TTC549 (cell line): ENCODE measurements at regions not wholly inside any gene's neighbourhood (a gene's known extent, or its start where the extent isn't known, plus 50 kb on each side); places are given as distances from the start of the nearest gene placed in this dataset.
"Not testable (repeated sequence)": the region's sequence is repeated elsewhere in the genome, so short reads cannot be mapped to it uniquely, and the experiment has no call there.

Source experiments
- FAIRE-seq: peaks from 2 replicates; lab custom pipeline; 2012; peaks lifted over from hg19 to GRCh38; lab: Jason Lieb, UNC

DNA sequence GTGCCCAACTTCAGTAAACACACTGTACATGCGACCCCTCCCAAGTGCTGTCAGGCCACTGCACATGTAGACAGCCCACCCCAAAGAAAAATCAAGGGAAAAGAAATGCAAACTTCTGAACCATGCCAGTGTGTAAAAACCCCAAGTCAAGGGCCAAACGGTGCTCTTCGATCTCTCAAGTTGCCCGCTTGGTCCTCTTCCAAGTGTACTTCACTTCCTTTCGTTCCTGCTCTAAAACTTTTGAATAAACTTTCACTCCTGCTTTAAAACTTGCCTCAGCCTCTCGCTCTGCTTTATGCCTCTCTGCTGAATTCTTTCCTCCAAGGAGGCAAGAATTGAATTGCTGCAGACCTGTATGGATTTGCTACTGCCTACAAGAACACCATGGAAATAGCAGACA, 600.7 kb downstream of the KCTD12 start:
- no peak for FAIRE-seq

DNA sequence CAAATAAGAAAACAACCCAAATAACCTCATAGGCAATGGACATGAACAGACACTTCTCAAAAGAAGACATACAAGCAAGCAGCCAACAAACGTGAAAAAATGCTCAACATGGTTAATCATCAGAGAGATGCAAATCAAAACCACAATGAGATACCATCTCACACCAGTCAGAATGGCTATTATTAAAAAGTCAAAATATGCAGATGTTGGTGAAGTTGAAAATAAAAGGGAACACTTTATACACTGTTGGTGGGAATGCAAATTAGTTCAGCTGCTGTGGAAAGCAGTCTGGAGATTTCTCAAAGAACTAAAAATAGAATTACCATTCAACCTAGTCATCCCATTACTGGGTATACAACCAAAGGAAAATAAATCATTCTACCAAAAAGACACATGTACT, 606.4 kb downstream of the KCTD12 start:
- FAIRE-seq: not testable (repeated sequence)

DNA sequence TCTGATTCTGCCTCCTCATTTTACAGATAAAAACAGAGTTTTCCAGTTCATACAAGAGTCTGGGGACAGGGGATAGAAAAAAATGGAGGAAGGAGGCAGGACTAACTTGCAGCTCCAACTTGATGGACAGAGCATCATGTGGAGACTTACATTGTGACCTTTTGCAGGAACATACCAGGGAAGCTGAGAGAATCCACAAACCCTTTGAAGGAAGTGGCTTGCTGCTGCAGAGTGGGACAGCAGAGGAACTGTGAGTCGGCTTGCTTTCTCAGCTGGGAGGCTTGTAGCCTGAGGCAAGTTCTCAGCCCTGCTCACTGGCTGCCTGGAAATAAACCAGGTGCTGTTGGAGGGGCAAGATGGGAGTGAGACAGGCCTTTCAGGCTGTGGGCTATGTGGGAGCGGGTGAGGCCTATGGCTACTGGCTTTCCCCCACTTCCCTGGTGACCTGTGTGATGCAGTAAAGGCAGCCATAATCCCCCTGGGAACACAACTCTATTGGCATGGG, 614.4 kb downstream of the KCTD12 start:
- FAIRE-seq: no peak

DNA sequence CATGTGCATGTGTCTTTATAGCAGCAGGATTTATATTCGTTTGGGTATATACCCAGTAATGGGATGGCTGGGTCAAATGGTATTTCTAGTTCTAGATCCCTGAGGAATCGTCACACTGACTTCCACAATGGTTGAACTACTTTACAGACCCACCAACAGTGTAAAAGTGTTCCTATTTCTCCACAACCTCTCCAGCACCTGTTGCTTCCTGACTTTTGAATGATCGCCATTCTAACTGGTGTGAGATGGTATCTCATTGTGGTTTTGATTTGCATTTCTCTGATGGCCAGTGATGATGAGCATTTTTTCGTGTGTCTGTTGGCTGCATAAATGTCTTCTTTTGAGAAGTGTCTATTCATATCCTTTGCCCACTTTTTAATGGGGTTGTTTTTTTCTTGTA, 617.9 kb downstream of the KCTD12 start:
- FAIRE-seq: not testable (repeated sequence)

DNA sequence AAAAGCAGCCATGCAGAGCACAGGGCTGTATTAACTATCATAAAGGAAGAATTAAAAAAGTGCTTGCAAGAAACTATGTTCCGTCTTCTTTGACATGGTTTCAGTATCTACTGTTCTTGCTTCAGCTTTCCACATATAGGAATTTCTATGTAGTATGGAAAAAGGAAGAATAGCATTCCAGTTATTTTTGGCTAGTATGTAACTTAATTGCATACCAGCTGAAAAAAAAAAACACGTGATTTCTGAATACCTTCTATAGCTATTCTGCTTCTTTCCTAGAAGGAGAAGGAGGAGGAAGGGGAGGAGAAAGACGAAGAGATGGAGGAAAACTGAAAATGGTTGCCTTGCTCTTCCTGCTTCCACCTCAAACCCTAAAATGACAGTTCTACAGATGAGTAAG, 619.0 kb downstream of the KCTD12 start:
- no peak for FAIRE-seq

DNA sequence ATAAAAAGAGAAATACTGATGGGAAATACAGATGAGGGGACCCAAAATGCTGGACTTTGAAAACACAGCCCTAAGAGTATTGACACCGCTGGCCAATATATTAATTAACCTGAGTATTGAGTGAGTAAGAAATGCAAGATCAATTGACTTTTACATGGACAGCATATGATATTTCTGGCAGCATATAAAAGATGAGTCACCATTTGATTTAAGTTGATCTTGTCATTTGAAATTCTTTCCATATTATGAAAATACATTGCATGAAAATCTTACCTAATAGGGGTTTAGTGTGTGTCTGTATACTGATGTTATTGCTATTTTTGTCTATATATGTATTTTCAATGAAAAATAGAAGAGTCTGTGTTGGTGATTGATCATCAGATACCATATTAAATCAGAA, 619.6 kb downstream of the KCTD12 start:
- no peak for FAIRE-seq

DNA sequence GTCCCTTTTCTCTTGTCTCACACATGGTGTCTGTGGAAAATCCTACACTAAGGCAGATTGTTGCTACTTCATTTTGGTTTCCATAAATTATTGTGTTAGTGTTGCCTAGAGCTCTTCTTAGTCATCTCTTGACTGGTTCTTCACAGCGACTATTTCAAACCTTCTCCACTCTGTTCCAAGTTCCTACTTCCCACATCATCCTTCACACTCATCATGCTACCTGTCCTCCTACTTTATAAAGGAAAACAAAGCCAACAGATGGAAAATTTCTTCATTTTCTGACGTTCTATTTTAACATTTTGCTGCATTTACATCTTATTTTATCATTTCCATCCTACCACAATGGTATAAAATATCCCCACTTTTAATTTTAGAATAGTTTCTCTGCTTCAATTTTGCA, 614.1 kb downstream of the LMO7 start:
- no peak for FAIRE-seq

DNA sequence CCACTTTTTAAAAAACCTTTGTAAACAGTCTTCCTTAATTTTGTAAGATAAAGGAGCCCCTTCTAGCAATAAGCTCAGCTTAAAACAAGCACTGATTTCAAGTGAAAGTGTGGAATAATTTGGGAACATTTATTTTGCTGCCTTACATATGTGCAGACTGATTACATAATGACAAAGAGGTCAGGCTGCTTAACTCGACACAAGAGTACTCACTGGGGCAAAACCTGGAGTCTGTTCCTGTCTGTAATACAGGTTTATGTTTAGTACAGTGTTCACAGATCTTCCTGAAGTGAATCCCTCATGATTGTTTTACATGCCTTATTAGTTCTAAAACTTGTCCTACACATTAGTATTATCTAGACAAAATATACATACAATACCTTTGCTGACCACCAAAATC, 609.8 kb downstream of the LMO7 start:
- FAIRE-seq: no peak

DNA sequence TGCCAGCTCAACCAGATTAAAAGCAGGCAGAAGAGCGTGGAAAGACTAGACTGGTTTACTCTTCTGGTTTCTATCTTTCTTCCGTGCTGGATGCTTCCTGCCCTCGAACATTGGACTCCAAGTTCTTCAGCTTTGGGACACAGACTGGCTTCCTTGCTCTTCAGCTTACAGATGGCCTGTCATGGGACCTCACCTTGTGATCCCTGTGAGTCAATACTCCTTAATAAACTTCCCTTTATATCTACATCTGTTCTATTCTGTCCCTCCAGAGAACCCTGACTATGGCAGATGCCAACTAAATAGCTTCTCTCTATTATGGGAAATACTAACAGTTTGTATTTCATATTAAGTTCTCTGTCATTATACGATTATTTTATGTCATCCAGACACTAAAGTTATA, 609.1 kb downstream of the LMO7 start:
- no peak for FAIRE-seq

DNA sequence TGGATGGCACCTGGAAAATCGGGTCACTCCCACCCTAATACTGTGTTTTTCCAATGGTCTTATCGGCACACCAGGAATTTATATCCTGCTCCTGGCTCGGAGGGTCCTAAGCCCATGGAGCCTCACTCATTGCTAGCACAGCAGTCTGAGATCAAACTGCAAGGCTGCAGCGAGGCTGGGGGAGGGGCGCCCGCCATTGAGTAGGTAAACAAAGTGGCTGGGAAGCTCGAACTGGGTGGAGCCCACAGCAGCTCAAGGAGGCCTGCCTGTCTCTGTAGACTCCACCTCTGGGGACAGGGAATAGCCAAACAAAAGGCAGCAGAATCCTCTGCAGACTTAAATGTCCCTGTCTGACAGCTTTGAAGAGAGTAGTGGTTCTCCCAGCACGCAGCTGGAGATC, 607.0 kb downstream of the LMO7 start:
- FAIRE-seq: not testable (repeated sequence)

DNA sequence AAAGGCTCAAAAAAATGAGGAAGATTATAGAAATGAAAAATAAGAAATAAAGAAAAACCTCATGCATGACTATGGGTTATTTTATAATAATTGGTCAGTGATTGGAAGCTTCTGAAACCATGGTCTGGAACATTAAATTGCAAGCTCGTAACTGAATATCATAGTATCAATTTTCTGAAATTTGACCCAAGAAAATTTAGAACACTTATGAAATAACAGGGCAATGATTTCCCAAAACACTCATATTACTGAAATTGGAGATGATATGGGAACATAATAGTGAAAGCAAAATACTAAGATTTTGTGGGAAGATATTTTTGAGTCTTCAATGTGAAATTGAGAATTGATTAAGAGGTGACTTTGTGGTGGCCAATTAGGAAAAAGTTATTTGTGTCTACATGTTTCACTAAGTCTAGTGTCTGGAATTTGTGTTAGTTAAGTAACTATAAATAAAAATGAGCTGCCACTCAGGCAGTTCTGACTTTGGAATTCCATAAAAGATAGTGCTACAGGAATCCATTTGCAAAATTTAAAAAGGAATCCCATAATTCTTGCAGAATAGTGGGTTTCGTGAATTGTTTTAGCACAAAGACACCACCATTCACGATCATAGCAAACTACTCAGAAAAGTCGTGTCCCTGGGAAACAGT, 603.0 kb downstream of the LMO7 start:
- FAIRE-seq: no peak

DNA sequence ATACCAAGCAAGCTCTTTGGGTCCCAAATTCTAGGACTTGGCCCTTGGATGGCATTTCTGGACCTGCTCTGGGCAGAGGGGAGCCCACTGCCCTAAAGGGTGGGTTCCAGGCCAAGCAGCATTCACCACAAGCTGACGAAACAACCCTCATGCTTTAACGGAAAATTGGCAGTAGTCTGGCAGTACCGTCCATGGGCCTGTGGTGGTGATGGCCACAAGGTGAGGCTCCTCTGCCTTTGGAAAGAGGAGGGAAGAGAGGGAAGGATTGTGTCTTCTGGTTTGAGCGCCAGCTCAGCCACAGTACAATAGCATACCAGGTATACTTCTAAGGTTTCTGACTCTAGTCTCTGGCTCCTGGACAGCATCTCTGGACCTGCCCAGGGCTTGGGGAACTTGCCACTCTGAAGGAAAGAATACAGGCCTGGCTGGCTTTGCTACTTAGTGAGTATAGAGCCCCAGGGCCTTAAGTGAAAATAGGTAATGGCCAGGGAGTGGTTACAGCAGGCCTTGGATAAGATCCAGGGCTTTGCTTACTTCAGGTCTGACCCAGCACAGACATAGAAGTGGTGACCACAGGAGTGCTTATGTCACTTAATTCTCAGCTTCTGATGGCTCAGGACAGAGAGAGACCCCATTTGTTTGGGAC, 595.5 kb downstream of the LMO7 start:
- no peak for FAIRE-seq

DNA sequence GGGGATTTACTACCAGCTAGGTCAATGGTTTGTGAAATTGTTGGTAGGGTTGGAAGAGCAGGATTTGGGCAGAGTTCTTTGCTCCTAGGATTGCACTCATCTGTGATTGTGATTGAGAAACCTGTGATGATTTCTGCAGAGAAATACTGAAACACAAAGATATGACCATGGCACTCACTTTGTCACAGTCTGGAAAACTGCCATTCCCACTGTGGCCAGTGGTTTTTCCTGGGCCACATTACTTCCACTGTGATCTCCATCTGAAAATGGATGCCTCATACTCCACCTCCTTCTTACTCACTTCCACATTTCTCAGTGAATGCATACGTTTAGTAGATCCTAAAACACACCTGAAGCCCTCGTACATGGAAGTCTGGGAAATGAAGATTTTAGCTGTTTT, 593.2 kb downstream of the LMO7 start:
- FAIRE-seq: no peak

DNA sequence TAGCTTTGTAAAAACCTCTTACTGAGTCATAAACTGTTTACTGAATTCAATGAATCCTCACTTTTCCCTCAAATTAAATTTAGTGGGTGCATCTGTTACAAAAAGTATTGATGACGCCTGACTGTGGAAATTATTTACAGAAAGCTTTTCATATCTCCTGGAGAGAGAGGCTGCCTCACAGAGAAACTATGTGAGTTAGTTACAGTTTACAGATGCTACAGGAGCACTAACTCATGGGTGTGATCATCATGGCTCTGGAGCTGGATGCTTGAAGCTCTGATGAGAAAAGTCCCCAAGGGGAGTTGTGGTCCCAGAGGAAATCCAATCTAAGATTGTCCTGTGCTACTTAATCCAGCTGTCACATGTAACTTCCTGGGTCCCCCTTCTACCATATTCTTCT, 590.8 kb downstream of the LMO7 start:
- FAIRE-seq: no peak

DNA sequence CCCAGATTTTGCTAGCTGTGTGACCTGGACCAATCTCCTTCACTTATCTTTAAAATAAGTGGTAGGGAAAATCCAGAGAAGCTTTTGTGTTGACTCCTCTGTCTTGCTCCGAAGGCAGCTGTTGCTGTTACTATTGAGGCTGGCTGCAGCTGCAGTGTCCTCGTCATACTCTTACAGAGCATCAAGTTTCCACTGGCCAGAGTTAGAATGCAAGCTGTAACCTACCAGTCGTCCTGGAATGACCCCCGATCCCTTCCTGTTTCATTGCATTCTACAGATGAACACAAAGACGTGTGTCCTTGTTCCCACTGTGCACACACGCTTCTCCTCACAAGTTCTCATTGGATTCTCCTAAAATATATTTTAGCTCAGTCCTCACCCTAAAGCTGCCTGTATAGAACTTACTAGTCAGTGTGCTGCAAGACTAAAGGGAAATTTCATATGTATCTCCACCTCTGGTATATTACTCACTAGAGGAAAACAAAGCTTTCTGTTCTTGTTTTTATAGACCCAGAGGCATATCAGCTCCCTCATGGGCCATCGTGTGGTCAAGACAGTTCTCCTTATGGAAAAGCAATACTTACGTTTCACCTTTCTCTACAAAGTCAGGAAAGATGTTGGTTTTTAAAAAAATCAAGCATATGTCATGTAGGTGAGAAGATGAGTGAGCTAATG, 589.8 kb downstream of the LMO7 start:
- no peak for FAIRE-seq

DNA sequence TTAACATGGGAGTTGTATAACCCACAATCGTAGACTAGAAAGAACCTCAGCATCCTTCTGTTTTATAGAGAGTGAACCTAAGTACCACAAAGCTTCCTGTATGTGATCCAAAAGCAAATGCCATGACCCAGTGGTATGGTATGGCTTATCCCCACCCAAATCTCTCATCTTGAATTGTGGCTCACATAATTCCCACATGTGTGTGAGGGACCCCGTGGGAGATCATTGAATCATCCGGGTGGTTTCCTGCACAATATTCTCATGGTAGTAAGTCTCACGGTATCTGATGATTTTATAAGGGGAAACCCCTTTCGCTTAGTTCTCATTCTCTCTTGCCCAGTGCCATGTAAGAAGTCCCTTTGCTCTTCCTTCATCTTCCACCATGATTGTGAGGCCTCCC, 587.9 kb downstream of the LMO7 start:
- FAIRE-seq: no peak

DNA sequence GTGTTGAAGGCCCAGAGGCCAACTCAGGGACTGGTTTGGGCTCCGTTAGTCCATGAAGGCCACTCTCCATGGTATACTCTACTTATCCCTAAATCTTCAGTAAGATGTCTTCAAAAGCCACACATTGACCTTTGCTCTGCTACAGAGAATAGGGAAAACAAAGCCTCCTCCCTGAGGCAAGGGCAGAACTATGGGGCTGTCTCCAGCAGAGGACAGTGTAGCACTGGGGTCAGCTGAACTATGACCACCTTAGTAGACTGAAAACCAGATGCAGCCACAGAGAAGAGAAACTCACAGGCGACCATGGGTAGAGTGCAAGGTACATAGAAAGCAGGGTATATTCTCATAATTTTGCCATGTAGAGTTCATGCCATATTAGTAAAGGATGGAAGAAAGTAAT, 587.4 kb downstream of the LMO7 start:
- no peak for FAIRE-seq

DNA sequence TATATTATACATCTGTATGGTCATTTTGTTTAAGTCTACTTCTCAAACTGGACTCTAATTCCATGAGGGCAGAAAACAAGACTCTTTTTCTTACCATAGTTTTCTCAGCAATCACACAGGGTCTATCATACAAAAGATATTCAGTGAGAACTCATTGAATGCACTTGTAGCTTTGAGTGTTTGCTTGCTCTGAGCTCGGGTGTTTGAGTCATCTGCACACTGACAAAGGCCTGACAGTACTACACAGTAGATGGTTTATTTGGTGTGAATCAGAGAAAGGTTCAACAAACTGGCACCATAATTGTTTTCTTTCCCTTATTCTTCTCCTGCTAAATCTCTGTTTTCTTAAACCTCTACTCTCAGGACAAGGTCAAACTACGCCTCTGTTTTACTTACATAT, 586.4 kb downstream of the LMO7 start:
- FAIRE-seq: no peak

DNA sequence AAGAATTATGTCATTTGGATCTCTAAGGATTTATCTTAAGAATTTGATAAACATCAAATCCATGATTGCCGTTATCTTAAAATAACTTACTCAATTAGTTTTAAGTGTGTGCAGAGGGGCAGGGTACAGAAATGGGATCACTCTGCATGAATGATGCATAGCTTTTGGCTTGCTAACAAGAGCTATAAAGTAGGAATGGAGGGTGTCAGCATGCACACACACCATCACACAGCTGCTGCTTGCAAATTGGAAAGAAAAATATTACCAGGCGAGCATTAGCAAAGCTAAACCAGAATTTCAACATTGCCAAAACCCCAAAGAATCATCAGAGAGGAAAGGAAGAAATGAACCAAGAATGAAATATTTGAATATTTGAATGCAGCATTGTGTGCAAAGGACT, 580.6 kb downstream of the LMO7 start:
- FAIRE-seq: no peak

DNA sequence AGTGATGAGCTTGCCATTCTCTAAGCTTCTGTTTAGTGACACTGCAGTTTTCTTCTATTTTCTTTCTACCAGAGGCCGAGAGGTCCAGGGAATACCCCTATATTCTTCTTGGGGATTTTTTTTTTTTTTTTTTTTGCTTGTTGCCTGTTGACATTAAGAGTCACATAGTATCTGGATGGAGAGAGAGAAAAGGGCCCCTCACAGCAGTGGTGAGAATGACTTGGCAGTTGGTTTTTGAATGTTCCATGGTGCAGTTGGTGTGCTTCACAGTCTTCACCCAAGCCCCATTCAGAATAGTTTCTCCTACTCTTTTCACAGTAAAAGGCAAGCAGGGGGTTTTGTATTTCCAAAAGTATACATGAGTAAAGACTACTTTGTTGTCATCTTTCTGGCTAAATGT, 577.9 kb downstream of the LMO7 start:
- FAIRE-seq: no peak

DNA sequence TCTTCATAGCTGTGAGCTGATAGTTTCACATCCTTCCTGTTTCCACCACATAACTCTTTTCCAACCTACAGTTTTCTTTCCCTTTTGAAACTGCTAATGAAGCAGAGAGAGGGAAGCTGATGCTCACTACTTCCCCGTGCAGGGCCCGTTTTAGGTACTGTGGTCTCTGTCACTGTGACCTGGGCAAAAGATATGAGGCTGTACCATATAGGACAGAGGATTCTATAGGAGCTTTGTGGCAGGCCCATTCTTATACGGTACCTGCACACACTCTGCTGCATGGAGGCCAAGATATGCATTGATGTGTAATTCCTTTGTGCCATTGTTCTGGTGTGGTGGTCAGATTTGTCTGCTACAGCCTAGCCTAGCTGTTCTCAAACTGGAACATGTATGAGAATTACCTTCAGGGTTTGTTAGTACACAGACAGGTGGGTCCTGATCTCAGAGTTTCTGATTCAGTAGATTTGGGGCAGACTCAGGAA, 577.3 kb downstream of the LMO7 start:
- FAIRE-seq: no peak

DNA sequence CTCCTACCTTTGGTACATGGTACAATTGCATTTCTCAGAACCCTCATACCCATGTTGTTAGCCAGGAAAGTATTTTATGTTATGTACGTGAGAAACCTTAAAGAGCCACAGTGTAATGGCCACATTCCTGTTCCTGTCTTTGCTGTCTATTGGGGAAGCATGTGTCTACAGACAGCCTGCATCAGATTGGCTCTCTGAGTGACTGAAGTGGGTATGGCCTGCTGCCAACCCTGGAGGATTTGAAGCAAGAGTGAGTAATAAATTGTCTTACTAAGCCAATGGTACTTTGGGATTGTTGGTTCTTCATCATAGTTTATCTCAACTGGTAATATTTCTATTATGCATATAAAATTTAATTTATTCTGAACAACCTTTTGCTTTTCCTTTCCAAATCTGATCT, 574.1 kb downstream of the LMO7 start:
- FAIRE-seq: no peak

DNA sequence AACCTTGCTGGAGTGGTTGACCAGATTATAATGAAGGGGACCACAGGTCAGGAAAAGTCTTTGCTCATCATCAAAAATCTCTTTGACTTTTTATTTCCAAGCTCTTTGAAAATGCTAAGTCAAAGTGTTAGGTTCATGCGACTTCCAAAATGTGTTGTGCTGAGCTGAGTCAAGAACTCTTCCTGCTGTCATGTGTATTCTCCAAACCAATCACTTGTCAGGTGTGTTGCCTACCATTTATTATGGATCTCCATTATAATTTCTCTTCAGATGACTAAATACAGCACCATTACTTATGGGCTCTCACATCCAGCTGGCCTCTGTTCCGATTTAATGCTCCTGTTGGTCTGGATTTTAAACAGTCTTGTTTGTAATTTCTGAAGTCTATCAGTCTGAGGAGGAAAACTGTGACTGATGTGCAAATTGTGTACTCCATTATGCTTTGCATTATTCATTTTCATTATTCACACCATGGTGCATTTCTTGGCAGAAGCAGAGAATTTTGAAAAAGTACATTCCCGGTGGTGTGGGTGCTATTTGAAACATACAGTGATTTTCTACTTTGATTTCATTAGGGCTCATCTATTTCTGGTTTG, 562.5 kb downstream of the LMO7 start:
- FAIRE-seq: no peak
